GM12878 (cell line): ENCODE measurements at regions not wholly inside any gene's neighbourhood (a gene's known extent, or its start where the extent isn't known, plus 50 kb on each side); places are given as distances from the start of the nearest gene placed in this dataset.

Experiments used
- ATAC-seq: fragments of 200-7000 bp; cut with Tn5 transposase; 3 replicates; pipeline ENCODE4 v1.9.1; 2020; ENCODE audit warnings: mild to moderate bottlenecking, moderate library complexity
- BruUV-seq: library from RNA; stranded (reverse); fragments of 400-500 nt; replicated peaks from 2 replicates; lab custom pipeline; 2021; lab: Mats Ljungman, UMichigan
- CTCF ChIA-PET: fragments of 300-600 bp; sonication (Branson Sonifier 250); formaldehyde crosslinking; extraction: SDS; loops from one replicate; lab custom pipeline; 2021; ENCODE audit warnings: inconsistent platforms; lab: Yijun Ruan, JAX
- POLR2A ChIA-PET: fragments of 350-600 bp; formaldehyde crosslinking; extraction: SDS; loops from one replicate; lab custom pipeline; 2021; ENCODE audit warnings: inconsistent platforms; lab: Charles Lee
- RAD21 ChIA-PET: fragments of 300-600 bp; sonication (Branson Sonifier 250); formaldehyde crosslinking; loops from one replicate; lab custom pipeline; 2023; ENCODE audit warnings: antibody characterized with exemption; ENCODE audit not compliant: unreplicated experiment; lab: Charles Lee
- SMC1A ChIA-PET: fragments of 300-600 bp; sonication (Branson Sonifier 250); formaldehyde crosslinking; loops from one replicate; lab custom pipeline; 2023; ENCODE audit not compliant: unreplicated experiment, uncharacterized antibody; lab: Charles Lee
- DNase-seq: peaks from one replicate; pipeline ENCODE4 v3.0.0-alpha.2; 2011; ENCODE audit warnings: low read depth, low spot score
- FAIRE-seq: peaks from 3 replicates; lab custom pipeline; 2011; peaks lifted over from hg19 to GRCh38; lab: Jason Lieb, UNC
- H2AFZ ChIP-seq: 2 replicates; pipeline ENCODE4 v1.6.0; 2011; ENCODE audit warnings: low read depth, low read length, control low read depth; ENCODE audit not compliant: control insufficient read depth
- H3K27ac ChIP-seq: 2 replicates; pipeline ENCODE4 v1.5.1; 2011; ENCODE audit warnings: control low read depth; ENCODE audit not compliant: control insufficient read depth, insufficient read depth
- H3K27me3 ChIP-seq, 2 experiments: replicated peaks in 1 of 2; 2 replicates each; pipeline versions ENCODE4 v1.6.0 to v1.6.1; 2011; ENCODE audit warnings: low read length in 1 of 2; ENCODE audit not compliant: control insufficient read depth in 2 of 2, insufficient read depth in 2 of 2
- H3K36me3 ChIP-seq, 2 experiments: 2 replicates each; pipeline ENCODE4 v1.5.1; 2011; ENCODE audit warnings: low read length in 1 of 2; ENCODE audit not compliant: control insufficient read depth in 2 of 2, insufficient read depth in 2 of 2
- H3K4me1 ChIP-seq: 2 replicates; pipeline ENCODE4 v1.6.1; 2011; ENCODE audit warnings: mild to moderate bottlenecking, low read length, moderate library complexity, mixed read lengths; ENCODE audit not compliant: control insufficient read depth, insufficient read depth
- H3K4me2 ChIP-seq: 2 replicates; pipeline ENCODE4 v1.6.0; 2011; ENCODE audit warnings: control low read depth; ENCODE audit not compliant: control insufficient read depth, insufficient read depth
- H3K4me3 ChIP-seq: fragments of 200-600 bp; sonication (generic); 2 replicates; pipeline ENCODE4 v1.5.1; 2016
- H3K79me2 ChIP-seq: 2 replicates; pipeline ENCODE4 v1.6.0; 2011; ENCODE audit warnings: low read length; ENCODE audit not compliant: control insufficient read depth, insufficient read depth
- H3K9ac ChIP-seq: 2 replicates; pipeline ENCODE4 v1.8.0; 2011; ENCODE audit warnings: low read length, control low read depth, mixed read lengths; ENCODE audit not compliant: control insufficient read depth, insufficient read depth
- H3K9me3 ChIP-seq: replicated peaks from 3 replicates; pipeline ENCODE4 v1.5.1; 2011; ENCODE audit warnings: mild to moderate bottlenecking, low read length; ENCODE audit not compliant: control insufficient read depth, insufficient read depth
- H4K20me1 ChIP-seq: 2 replicates; pipeline ENCODE4 v1.6.0; 2011; ENCODE audit not compliant: control insufficient read depth, insufficient read depth
- CREM ChIP-seq: IDR thresholded peaks from 2 replicates; pipeline ENCODE4 v1.6.1; 2014; ENCODE audit warnings: antibody characterized with exemption, low read depth
- CUX1 ChIP-seq: IDR thresholded peaks from 2 replicates; pipeline ENCODE4 v1.6.1; 2012; ENCODE audit warnings: improper control_type of control experiment, low read depth, low read length; ENCODE audit not compliant: insufficient replicate concordance
- EZH2 ChIP-seq: IDR thresholded peaks from 2 replicates; pipeline ENCODE4 v1.6.1; 2012; ENCODE audit warnings: low read depth, mild to moderate bottlenecking, control low read depth, inconsistent platforms, low read length, borderline replicate concordance; ENCODE audit not compliant: control insufficient read depth
- HDAC2 ChIP-seq: fragments of 200-600 bp; sonication (generic); IDR thresholded peaks from 2 replicates; pipeline ENCODE4 v1.6.1; 2017
- RAD21 ChIP-seq: IDR thresholded peaks from 2 replicates; pipeline ENCODE4 v1.6.1; 2011; ENCODE audit warnings: mild to moderate bottlenecking, low read depth, low read length, moderate library complexity; ENCODE audit not compliant: insufficient read depth
- YBX1 ChIP-seq: fragments of 450-650 bp; IDR thresholded peaks from 2 replicates; pipeline ENCODE4 v1.6.1; 2016; ENCODE audit warnings: antibody characterized with exemption
- ZBTB11 ChIP-seq: fragments of 450-650 bp; formaldehyde crosslinking; IDR thresholded peaks from 2 replicates; pipeline ENCODE4 v1.5.0; 2022; ENCODE audit warnings: mild to moderate bottlenecking, missing genetic modification characterization
- in situ Hi-C: fragments of 300-500 bp; cut with MboI; formaldehyde crosslinking; loops from 9 replicates; pipeline ENCODE4 v1.14.3; 2018; ENCODE audit warnings: mixed read lengths
- intact Hi-C: fragments of 100-400 bp; cut with micrococcal nuclease; formaldehyde crosslinking; loops from one replicate; pipeline ENCODE4 v1.14.2; 2022; ENCODE audit not compliant: unreplicated experiment
- TF ChIP-seq, protein P1 (sequence below): fragments of 450-650 bp; IDR thresholded peaks from 2 replicates; pipeline ENCODE4 v1.6.1; 2017; ENCODE audit warnings: mild to moderate bottlenecking, moderate library complexity

DNA sequence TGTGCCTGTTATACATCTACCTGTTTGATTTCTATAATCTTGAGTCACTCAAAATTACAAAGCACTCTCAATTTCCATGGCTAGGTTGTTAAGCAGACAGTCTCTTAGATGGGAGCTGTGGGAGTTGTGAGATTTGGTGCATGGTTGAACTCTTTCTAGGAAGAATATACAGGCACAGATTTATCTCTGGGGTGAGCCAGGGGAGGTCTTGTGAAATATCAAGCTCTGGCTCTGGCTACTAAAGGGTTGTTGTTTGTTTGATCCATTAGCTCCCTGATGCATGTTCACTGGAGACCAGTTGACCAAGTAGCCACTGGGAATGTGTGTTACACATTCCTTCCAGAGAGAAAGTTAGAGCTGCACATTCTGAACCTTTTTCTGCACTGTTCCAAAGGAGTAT, 117.2 kb upstream of the HMGA2 start:
- CTCF ChIA-PET, result no interaction called here
- TF ChIP-seq ZBTB11 (CRISPR knock-in tag), result no peak
- TF ChIP-seq, protein P1, sequence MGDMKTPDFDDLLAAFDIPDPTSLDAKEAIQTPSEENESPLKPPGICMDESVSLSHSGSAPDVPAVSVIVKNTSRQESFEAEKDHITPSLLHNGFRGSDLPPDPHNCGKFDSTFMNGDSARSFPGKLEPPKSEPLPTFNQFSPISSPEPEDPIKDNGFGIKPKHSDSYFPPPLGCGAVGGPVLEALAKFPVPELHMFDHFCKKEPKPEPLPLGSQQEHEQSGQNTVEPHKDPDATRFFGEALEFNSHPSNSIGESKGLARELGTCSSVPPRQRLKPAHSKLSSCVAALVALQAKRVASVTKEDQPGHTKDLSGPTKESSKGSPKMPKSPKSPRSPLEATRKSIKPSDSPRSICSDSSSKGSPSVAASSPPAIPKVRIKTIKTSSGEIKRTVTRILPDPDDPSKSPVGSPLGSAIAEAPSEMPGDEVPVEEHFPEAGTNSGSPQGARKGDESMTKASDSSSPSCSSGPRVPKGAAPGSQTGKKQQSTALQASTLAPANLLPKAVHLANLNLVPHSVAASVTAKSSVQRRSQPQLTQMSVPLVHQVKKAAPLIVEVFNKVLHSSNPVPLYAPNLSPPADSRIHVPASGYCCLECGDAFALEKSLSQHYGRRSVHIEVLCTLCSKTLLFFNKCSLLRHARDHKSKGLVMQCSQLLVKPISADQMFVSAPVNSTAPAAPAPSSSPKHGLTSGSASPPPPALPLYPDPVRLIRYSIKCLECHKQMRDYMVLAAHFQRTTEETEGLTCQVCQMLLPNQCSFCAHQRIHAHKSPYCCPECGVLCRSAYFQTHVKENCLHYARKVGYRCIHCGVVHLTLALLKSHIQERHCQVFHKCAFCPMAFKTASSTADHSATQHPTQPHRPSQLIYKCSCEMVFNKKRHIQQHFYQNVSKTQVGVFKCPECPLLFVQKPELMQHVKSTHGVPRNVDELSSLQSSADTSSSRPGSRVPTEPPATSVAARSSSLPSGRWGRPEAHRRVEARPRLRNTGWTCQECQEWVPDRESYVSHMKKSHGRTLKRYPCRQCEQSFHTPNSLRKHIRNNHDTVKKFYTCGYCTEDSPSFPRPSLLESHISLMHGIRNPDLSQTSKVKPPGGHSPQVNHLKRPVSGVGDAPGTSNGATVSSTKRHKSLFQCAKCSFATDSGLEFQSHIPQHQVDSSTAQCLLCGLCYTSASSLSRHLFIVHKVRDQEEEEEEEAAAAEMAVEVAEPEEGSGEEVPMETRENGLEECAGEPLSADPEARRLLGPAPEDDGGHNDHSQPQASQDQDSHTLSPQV, result no peak
- no peak for TF ChIP-seq CUX1
- TF ChIP-seq EZH2, result no peak
- TF ChIP-seq RAD21, result no peak
- no peak for TF ChIP-seq CREM
- TF ChIP-seq HDAC2, result no peak
- TF ChIP-seq YBX1, result no peak
- TF ChIP-seq, all 136 proteins: peak for 0
- Histone ChIP-seq H2AFZ (no peak overlapping the region), H3K4me1 (no peaks in the 10 kb centered on the region), H3K9me3 (no peaks in the 10 kb centered on the region; the same call in 2 of the 3 replicates), H3K27ac (no peak overlapping the region), H3K27me3 (no peaks in the 10 kb centered on the region), H3K4me2 (no peak overlapping the region), H3K36me3 (no peaks in the 10 kb centered on the region), H3K79me2 (no peaks in the 10 kb centered on the region), H3K9ac (no peak overlapping the region), H4K20me1 (no peaks in the 10 kb centered on the region), H3K4me3 (no peak overlapping the region)
- DNase-seq (no peak), ATAC-seq (no peak), FAIRE-seq (no peak)
- ChIA-PET RAD21 (no interaction called here), POLR2A (interaction anchor here (0.6 kb wide), 1 partner anchor 1032 kb away, joined by 4 read pairs; no protein-coding TSS in a partner anchor), SMC1A (interaction anchor here (0.6 kb wide), 1 partner anchor 391 kb away, joined by 4 read pairs; no protein-coding TSS in a partner anchor)
- intact Hi-C loops (no loop called here), in situ Hi-C loops (no loop called here)
- no TSS peak for BruUV-seq
